Peyer's patch (tissue), 4 donors: ENCODE measurements at regions not wholly inside any gene's neighbourhood (a gene's known extent, or its start where the extent isn't known, plus 50 kb on each side); places are given as distances from the start of the nearest gene placed in this dataset.

Experiments
- DNase-seq, 3 donors: peaks; one replicate each; pipeline ENCODE4 v3.0.0-alpha.2; 2017 to 2019
- H3K27ac ChIP-seq, 4 donors: fragments of 200-600 bp; sonication (generic); one replicate each; pipeline ENCODE4 v1.5.1; 2016 to 2019
- H3K27me3 ChIP-seq, 2 donors: fragments of 200-600 bp; sonication (generic); one replicate each; pipeline ENCODE4 v1.5.1; 2019
- H3K36me3 ChIP-seq, 3 donors: fragments of 200-600 bp; sonication (generic); one replicate each; pipeline ENCODE4 v1.5.1; 2016 to 2019
- H3K4me1 ChIP-seq, 4 donors: fragments of 200-600 bp; sonication (generic); one replicate each; pipeline ENCODE4 v1.5.1; 2016 to 2019
- H3K4me3 ChIP-seq, 4 donors: fragments of 200-600 bp; sonication (generic); 1 replicate in 3 of 4; 2 replicates in 1 of 4; pipeline ENCODE4 v1.5.1; 2016 to 2019; ENCODE audit warnings: mild to moderate bottlenecking in 1 of 4
- H3K9me3 ChIP-seq, 4 donors: fragments of 200-600 bp; sonication (generic); one replicate each; pipeline ENCODE4 v1.5.1; 2016 to 2019; ENCODE audit warnings: mild to moderate bottlenecking in 1 of 4
- CTCF ChIP-seq, 6 experiments: fragments of 450-650 bp in 4 of 6; fragments of 200-600 bp in 2 of 6; sonication (generic) in 1 of 6; IDR thresholded peaks; one replicate each; pipeline ENCODE4 v1.5.1; 2017 to 2019; ENCODE audit warnings: antibody characterized with exemption in 6 of 6, mild to moderate bottlenecking in 3 of 6, moderate library complexity in 1 of 6
- POLR2A ChIP-seq, 2 donors: fragments of 450-650 bp; IDR thresholded peaks; one replicate each; pipeline ENCODE4 v1.5.1; 2017; ENCODE audit warnings: antibody characterized with exemption in 2 of 2, mild to moderate bottlenecking in 2 of 2, moderate library complexity in 2 of 2

GRCh38 chr4:187070740-187071139, 347.1 kb upstream of the FAT1 start:
- TF ChIP-seq CTCF (IDR thresholded peaks at IDR 0.05) (no peak), POLR2A (IDR thresholded peaks at IDR 0.05) (no peak)
- DNase-seq = no peak
- no peak overlapping the region for H3K27ac ChIP-seq
- no peaks in the 10 kb centered on the region for H3K9me3 ChIP-seq
- H3K4me3 ChIP-seq = no peak overlapping the region
- no peaks in the 10 kb centered on the region for H3K27me3 ChIP-seq
- H3K36me3 ChIP-seq = no peaks in the 10 kb centered on the region
- H3K4me1 ChIP-seq = no peaks in the 10 kb centered on the region

GRCh38 chr4:187071946-187072600, 348.4 kb upstream of the FAT1 start:
- Histone ChIP-seq H3K36me3 (no peaks in the 10 kb centered on the region), H3K9me3 (no peaks in the 10 kb centered on the region), H3K4me3 (no peak overlapping the region), H3K4me1 (no peaks in the 10 kb centered on the region), H3K27me3 (no peaks in the 10 kb centered on the region), H3K27ac (no peak overlapping the region)
- no peak for TF ChIP-seq CTCF (IDR thresholded peaks at IDR 0.05)
- no peak for TF ChIP-seq POLR2A (IDR thresholded peaks at IDR 0.05)
- DNase-seq = no peak

GRCh38 chr4:187073820-187074219, 350.2 kb upstream of the FAT1 start:
- no peaks in the 10 kb centered on the region for H3K4me1 ChIP-seq
- H3K36me3 ChIP-seq = no peaks in the 10 kb centered on the region
- no peak overlapping the region for H3K4me3 ChIP-seq
- H3K27me3 ChIP-seq = no peaks in the 10 kb centered on the region
- H3K27ac ChIP-seq = no peak overlapping the region
- no peak for DNase-seq
- no peaks in the 10 kb centered on the region for H3K9me3 ChIP-seq
- TF ChIP-seq POLR2A (IDR thresholded peaks at IDR 0.05) = no peak

- Histone ChIP-seq H3K4me1 (no peaks in the 10 kb centered on the region), H3K9me3 (no peaks in the 10 kb centered on the region), H3K27me3 (no peaks in the 10 kb centered on the region), H3K36me3 (no peaks in the 10 kb centered on the region), H3K27ac (no peak overlapping the region), H3K4me3 (no peak overlapping the region)
- DNase-seq = no peak
- TF ChIP-seq CTCF (IDR thresholded peaks at IDR 0.05) (no peak), POLR2A (IDR thresholded peaks at IDR 0.05) (no peak)
Measured at GRCh38 chr4:187075514-187075913, 351.9 kb upstream of the FAT1 start.

- TF ChIP-seq POLR2A (IDR thresholded peaks at IDR 0.05) = no peak
- TF ChIP-seq CTCF (IDR thresholded peaks at IDR 0.05) = no peak
- H3K27ac ChIP-seq = no peak overlapping the region
- no peak for DNase-seq
- no peak overlapping the region for H3K4me3 ChIP-seq
- no peaks in the 10 kb centered on the region for H3K36me3 ChIP-seq
- no peaks in the 10 kb centered on the region for H3K4me1 ChIP-seq
- H3K9me3 ChIP-seq = no peaks in the 10 kb centered on the region
- no peaks in the 10 kb centered on the region for H3K27me3 ChIP-seq
Measured at GRCh38 chr4:187077744-187078401, 354.2 kb upstream of the FAT1 start.

GRCh38 chr4:187084701-187085100, 361.0 kb upstream of the FAT1 start:
- DNase-seq = no peak
- no peak overlapping the region for H3K27ac ChIP-seq
- no peaks in the 10 kb centered on the region for H3K27me3 ChIP-seq
- H3K4me1 ChIP-seq = no peaks in the 10 kb centered on the region
- TF ChIP-seq POLR2A (IDR thresholded peaks at IDR 0.05) (no peak), CTCF (IDR thresholded peaks at IDR 0.05) (no peak)
- H3K36me3 ChIP-seq = no peaks in the 10 kb centered on the region
- no peaks in the 10 kb centered on the region for H3K9me3 ChIP-seq
- no peak overlapping the region for H3K4me3 ChIP-seq
